ENCODE measurements at regions not wholly inside any gene's neighbourhood (a gene's known extent, or its start where the extent isn't known, plus 50 kb on each side); places are given as distances from the start of the nearest gene placed in this dataset.

DNA sequence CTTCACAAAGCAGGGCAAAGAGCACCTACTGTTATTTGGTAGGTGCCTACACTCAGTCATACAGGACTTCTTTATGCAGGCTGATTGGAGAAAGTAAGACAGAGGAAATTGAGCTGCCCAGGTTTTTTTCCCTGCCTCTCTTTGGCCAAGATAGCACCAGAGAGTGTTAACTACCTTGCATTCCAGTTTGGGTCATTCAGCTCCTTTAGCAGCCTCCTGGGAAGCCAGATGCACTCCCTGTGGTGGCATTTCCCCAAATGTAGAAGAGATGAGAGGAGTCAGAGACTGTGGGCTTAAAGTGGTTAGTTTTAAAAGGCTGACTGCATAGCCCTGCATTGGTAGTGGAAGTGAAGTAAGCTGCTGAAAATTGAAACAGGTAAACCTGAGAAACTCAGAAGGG lies 358.4 kb downstream of the BCKDHB start:
- TF ChIP-seq POLR2AphosphoS5 (IDR thresholded peaks at IDR 0.05; ENCODE audit: low read depth, low read length), result no peak
- TF ChIP-seq POLR2A (IDR thresholded peaks at IDR 0.05; ENCODE audit: low read depth, low read length), result no peak
- TF ChIP-seq TAF1 (IDR thresholded peaks at IDR 0.05; ENCODE audit: low read depth, low read length), result no peak
- no peak for TF ChIP-seq POU2F2 (IDR thresholded peaks at IDR 0.05; ENCODE audit: low read depth, low read length)
- TF ChIP-seq SPI1 (IDR thresholded peaks at IDR 0.05; ENCODE audit: low read depth, low read length), result no peak

Measured in GM12891 (cell line).